GM23248 (cell line): ENCODE measurements at regions not wholly inside any gene's neighbourhood (a gene's known extent, or its start where the extent isn't known, plus 50 kb on each side); places are given as distances from the start of the nearest gene placed in this dataset.

ENCODE experiments used
- DNase-seq: peaks from one replicate; pipeline ENCODE4 v3.0.0-alpha.2; 2015
- H2AFZ ChIP-seq: fragments of 200-600 bp; sonication (generic); 2 replicates; pipeline ENCODE4 v1.6.1; 2016; ENCODE audit warnings: antibody characterized with exemption
- H3F3A ChIP-seq: fragments of 200-600 bp; sonication (generic); 2 replicates; pipeline ENCODE4 v1.6.1; 2016; ENCODE audit warnings: mild to moderate bottlenecking, antibody characterized with exemption, mixed run types; ENCODE audit not compliant: insufficient read depth
- H3K27ac ChIP-seq: fragments of 200-600 bp; sonication (generic); 2 replicates; pipeline ENCODE4 v1.5.1; 2016; ENCODE audit warnings: mild to moderate bottlenecking
- H3K27me3 ChIP-seq: fragments of 200-600 bp; sonication (generic); replicated peaks from 2 replicates; pipeline ENCODE4 v1.6.1; 2016; ENCODE audit warnings: mild to moderate bottlenecking; ENCODE audit not compliant: insufficient read depth
- H3K36me3 ChIP-seq: fragments of 200-600 bp; sonication (generic); 2 replicates; pipeline ENCODE4 v1.6.1; 2016; ENCODE audit warnings: low read depth, mild to moderate bottlenecking
- H3K4me1 ChIP-seq: fragments of 200-600 bp; sonication (generic); 2 replicates; pipeline ENCODE4 v1.6.1; 2016; ENCODE audit warnings: mild to moderate bottlenecking; ENCODE audit not compliant: insufficient read depth
- H3K4me2 ChIP-seq: fragments of 200-600 bp; sonication (generic); one replicate; pipeline ENCODE4 v1.6.1; 2016; ENCODE audit warnings: mild to moderate bottlenecking; ENCODE audit not compliant: unreplicated experiment
- H3K4me3 ChIP-seq: fragments of 200-600 bp; sonication (generic); 2 replicates; pipeline ENCODE4 v1.5.1; 2016; ENCODE audit warnings: mild to moderate bottlenecking
- H3K79me2 ChIP-seq: fragments of 200-600 bp; sonication (generic); 2 replicates; pipeline ENCODE4 v1.6.1; 2016; ENCODE audit warnings: mild to moderate bottlenecking; ENCODE audit not compliant: insufficient read depth
- H3K9ac ChIP-seq: fragments of 200-600 bp; sonication (generic); 2 replicates; pipeline ENCODE4 v1.6.1; 2016; ENCODE audit warnings: mild to moderate bottlenecking
- H3K9me2 ChIP-seq: fragments of 200-600 bp; sonication (generic); 2 replicates; pipeline ENCODE4 v1.6.1; 2016; ENCODE audit warnings: mixed run types, mild to moderate bottlenecking, moderate library complexity; ENCODE audit not compliant: insufficient read depth
- H3K9me3 ChIP-seq: fragments of 200-600 bp; sonication (generic); one replicate; pipeline ENCODE4 v1.6.1; 2017; ENCODE audit warnings: low read depth
- H4K20me1 ChIP-seq: fragments of 200-600 bp; sonication (generic); 2 replicates; pipeline ENCODE4 v1.6.0; 2016; ENCODE audit not compliant: insufficient read depth
- EZH2 ChIP-seq: fragments of 200-600 bp; sonication (generic); IDR thresholded peaks from 2 replicates; pipeline ENCODE4 v1.6.1; 2018; ENCODE audit warnings: antibody characterized with exemption, mild to moderate bottlenecking; ENCODE audit not compliant: insufficient read depth, poor library complexity, severe bottlenecking
- EZH2phosphoT487 ChIP-seq: fragments of 200-600 bp; sonication (generic); IDR thresholded peaks from 2 replicates; pipeline ENCODE4 v1.6.1; 2018; ENCODE audit warnings: antibody characterized with exemption, moderate library complexity, mild to moderate bottlenecking, low read depth; ENCODE audit not compliant: insufficient read depth
- WGBS, 2 experiments: methylation state at CpG; one replicate each; pipeline ENCODE4 v1.1.6; 2015 to 2017; ENCODE audit warnings: low lambda C conversion rate in 2 of 2, low coverage in 1 of 2; ENCODE audit errors: missing lambda C conversion rate in 2 of 2; 5-methylcytosine and 5-hydroxymethylcytosine counted together
- in situ Hi-C: fragments of 300-500 bp; cut with MboI; formaldehyde crosslinking; loops from 2 replicates; pipeline ENCODE4 v1.15.0; 2020

DNA sequence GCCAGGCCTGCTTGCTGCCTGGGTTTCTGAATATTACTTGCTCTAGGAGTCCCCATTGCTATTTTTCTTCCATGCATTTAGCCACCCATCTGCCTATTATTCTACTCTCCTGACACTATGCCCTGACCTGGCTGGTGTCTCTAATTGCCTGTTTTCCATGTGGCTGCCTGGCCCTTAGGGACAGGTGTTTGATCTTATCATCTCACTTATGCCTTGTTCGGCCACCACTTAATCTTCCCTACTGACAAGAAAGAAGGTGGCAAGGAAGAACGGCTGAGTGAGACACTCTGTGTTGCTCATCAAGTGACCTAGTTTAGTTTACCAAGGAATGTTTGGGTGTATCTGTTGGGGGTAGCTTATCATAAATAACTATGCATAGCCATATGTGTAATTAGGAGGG is 50.4 kb upstream of the RAPH1 start:
- Histone ChIP-seq H3K9me2 (no peaks in the 10 kb centered on the region), H3K4me1 (peaks cover 53% of the 10 kb centered on the region), H2AFZ (peak overlapping the region; percentile 43; the same call in 1 of the 2 replicates), H3K4me3 (peak overlapping the region; percentile 39; the same call in 1 of the 2 replicates), H4K20me1 (no peaks in the 10 kb centered on the region), H3K79me2 (no peaks in the 10 kb centered on the region), H3K4me2 (peak overlapping the region; percentile 75), H3K27me3 (no peaks in the 10 kb centered on the region), H3K9me3 (no peaks in the 10 kb centered on the region), H3K9ac (peak overlapping the region; percentile 56), H3K36me3 (no peaks in the 10 kb centered on the region), H3K27ac (peak overlapping the region; percentile 81), H3F3A (peaks cover 37% of the 10 kb centered on the region)
- WGBS, 2 experiments = 20 to 24% methylated on average over 2 of the region's 2 CpGs
- TF ChIP-seq EZH2 (no peak), EZH2phosphoT487 (no peak)
- peak; percentile 61 for DNase-seq
- in situ Hi-C loops = no loop called here

- Histone ChIP-seq H3K4me2 (peak overlapping the region; percentile 75), H3K27ac (peak overlapping the region; percentile 81), H3K9me3 (no peaks in the 10 kb centered on the region), H3K79me2 (no peaks in the 10 kb centered on the region), H3K27me3 (no peaks in the 10 kb centered on the region), H3K4me3 (peak overlapping the region; percentile 39; the same call in 1 of the 2 replicates), H2AFZ (peak overlapping the region; percentile 43), H3K36me3 (no peaks in the 10 kb centered on the region), H3K9me2 (no peaks in the 10 kb centered on the region), H3K9ac (peak overlapping the region; percentile 56), H3F3A (peaks cover 37% of the 10 kb centered on the region), H3K4me1 (peaks cover 56% of the 10 kb centered on the region), H4K20me1 (no peaks in the 10 kb centered on the region)
- 29 to 32% methylated on average over 6 of the region's 6 CpGs for WGBS, 2 experiments
- DNase-seq = peak; percentile 64
- in situ Hi-C loops = no loop called here
- TF ChIP-seq EZH2 (no peak), EZH2phosphoT487 (no peak)
Observed at GRCh38 chr2:203586206-203586605, 51.1 kb upstream of the RAPH1 start.

GRCh38 chr2:203586696-203587095 is 51.6 kb upstream of the RAPH1 start:
- TF ChIP-seq EZH2 = no peak
- TF ChIP-seq EZH2phosphoT487 = no peak
- Histone ChIP-seq H3K4me3 (0 out of 2 replicates have a peak overlapping the region, but pooled peaks have one; percentile 39), H3K36me3 (no peaks in the 10 kb centered on the region), H4K20me1 (no peaks in the 10 kb centered on the region), H3K27ac (peak overlapping the region; percentile 81), H3K4me1 (peaks cover 61% of the 10 kb centered on the region), H3K79me2 (no peaks in the 10 kb centered on the region), H3K9me3 (no peaks in the 10 kb centered on the region), H3K27me3 (no peaks in the 10 kb centered on the region), H3K4me2 (peak overlapping the region; percentile 75), H3K9me2 (no peaks in the 10 kb centered on the region), H2AFZ (no peak overlapping the region; the same call in 1 of the 2 replicates), H3F3A (peaks cover 37% of the 10 kb centered on the region), H3K9ac (peak overlapping the region; percentile 56)
- 61 to 66% methylated on average over 4 of the region's 4 CpGs for WGBS, 2 experiments
- DNase-seq = peak; percentile 85
- in situ Hi-C loops = no loop called here

GRCh38 chr2:203590496-203590895 is 55.4 kb upstream of the RAPH1 start:
- H3K9me3 ChIP-seq = no peaks in the 10 kb centered on the region
- DNase-seq = no peak
- H3K4me2 ChIP-seq = no peak overlapping the region
- in situ Hi-C loops = no loop called here
- peaks cover 44% of the 10 kb centered on the region for H3K4me1 ChIP-seq
- no peaks in the 10 kb centered on the region for H3K36me3 ChIP-seq
- H3K9ac ChIP-seq = no peak overlapping the region
- H3K27ac ChIP-seq = no peak overlapping the region
- no peak overlapping the region for H3K4me3 ChIP-seq
- TF ChIP-seq EZH2 = no peak
- TF ChIP-seq EZH2phosphoT487 = no peak
- no peak overlapping the region for H2AFZ ChIP-seq
- H4K20me1 ChIP-seq = no peaks in the 10 kb centered on the region
- H3K79me2 ChIP-seq = no peaks in the 10 kb centered on the region
- 24 to 25% methylated on average over 2 of the region's 2 CpGs for WGBS, 2 experiments
- no peaks in the 10 kb centered on the region for H3K9me2 ChIP-seq
- H3K27me3 ChIP-seq = no peaks in the 10 kb centered on the region
- peaks cover 12% of the 10 kb centered on the region for H3F3A ChIP-seq

GRCh38 chr2:203591642-203592041 is 56.5 kb upstream of the RAPH1 start:
- Histone ChIP-seq H3K79me2 (no peaks in the 10 kb centered on the region), H3K4me1 (peaks cover 32% of the 10 kb centered on the region), H3F3A (peaks cover under 1% of the 10 kb centered on the region), H3K4me3 (no peak overlapping the region), H3K27ac (no peak overlapping the region), H3K9me3 (no peaks in the 10 kb centered on the region), H3K27me3 (no peaks in the 10 kb centered on the region), H3K9ac (no peak overlapping the region), H3K9me2 (no peaks in the 10 kb centered on the region), H2AFZ (no peak overlapping the region), H3K36me3 (no peaks in the 10 kb centered on the region), H4K20me1 (no peaks in the 10 kb centered on the region), H3K4me2 (no peak overlapping the region)
- no peak for TF ChIP-seq EZH2phosphoT487
- no peak for TF ChIP-seq EZH2
- in situ Hi-C loops = no loop called here
- DNase-seq = peak; percentile 45
